WTC11 (cell line): ENCODE measurements at regions not wholly inside any gene's neighbourhood (a gene's known extent, or its start where the extent isn't known, plus 50 kb on each side); places are given as distances from the start of the nearest gene placed in this dataset.

Source experiments
- ATAC-seq: fragments of 200-7000 bp; cut with Tn5 transposase; 2 replicates; pipeline ENCODE4 v1.10.0; 2021; ENCODE audit warnings: mild to moderate bottlenecking, moderate library complexity
- CTCF ChIA-PET: fragments of 300-600 bp; sonication (Branson Sonifier 250); formaldehyde crosslinking; loops from one replicate; lab custom pipeline; 2021; ENCODE audit warnings: antibody characterized with exemption; lab: Charles Lee
- POLR2A ChIA-PET: fragments of 350-600 bp; sonication (Branson Sonifier 250); formaldehyde crosslinking; loops from one replicate; lab custom pipeline; 2021; ENCODE audit warnings: antibody characterized with exemption; lab: Charles Lee
- DNase-seq: peaks from one replicate; pipeline ENCODE4 v3.0.0; 2021; ENCODE audit warnings: low spot score
- H3K27ac Mint-ChIP-seq: 2 replicates; pipeline ENCODE4 v1.8.0; 2021; ENCODE audit warnings: mixed read lengths
- H3K27me3 Mint-ChIP-seq: 2 replicates; pipeline ENCODE4 v1.8.0; 2021; ENCODE audit warnings: low read depth, mild to moderate bottlenecking, moderate library complexity, mixed read lengths
- H3K36me3 Mint-ChIP-seq: 2 replicates; pipeline ENCODE4 v1.8.0; 2021; ENCODE audit warnings: mixed read lengths
- H3K4me1 Mint-ChIP-seq: 2 replicates; pipeline ENCODE4 v1.8.0; 2022; ENCODE audit warnings: mixed read lengths
- H3K4me3 Mint-ChIP-seq: 2 replicates; pipeline ENCODE4 v1.8.0; 2021; ENCODE audit warnings: mild to moderate bottlenecking, moderate library complexity, mixed read lengths
- H3K9me3 Mint-ChIP-seq: 2 replicates; pipeline ENCODE4 v1.8.0; 2021; ENCODE audit warnings: mixed read lengths
- ESRRA ChIP-seq: sonication (generic); formaldehyde crosslinking; IDR thresholded peaks from 2 replicates; pipeline ENCODE4 v1.8.1; 2022; ENCODE audit warnings: mild to moderate bottlenecking, missing genetic modification reagents, borderline replicate concordance
- FOXK1 ChIP-seq: sonication (generic); formaldehyde crosslinking; IDR thresholded peaks from 2 replicates; pipeline ENCODE4 v1.8.0; 2022; ENCODE audit warnings: mild to moderate bottlenecking, moderate library complexity, missing genetic modification reagents
- HMGA2 ChIP-seq: fragments of 250-450 bp; sonication (Bioruptor Pico); IDR thresholded peaks from 2 replicates; pipeline ENCODE4 v1.4.0; 2021; ENCODE audit warnings: mild to moderate bottlenecking, moderate library complexity
- MYBL2 ChIP-seq: sonication (generic); formaldehyde crosslinking; IDR thresholded peaks from 2 replicates; pipeline ENCODE4 v1.8.1; 2023; ENCODE audit warnings: mild to moderate bottlenecking, moderate library complexity, missing genetic modification reagents
- NR3C1 ChIP-seq: sonication (generic); formaldehyde crosslinking; conservative IDR thresholded peaks from 2 replicates; pipeline ENCODE4 v1.8.1; 2023; ENCODE audit warnings: low read depth, mild to moderate bottlenecking, missing genetic modification reagents
- PRRX2 ChIP-seq: fragments of 250-450 bp; sonication (Bioruptor Pico); IDR thresholded peaks from 2 replicates; pipeline ENCODE4 v1.8.0; 2021; ENCODE audit warnings: mild to moderate bottlenecking
- RORB ChIP-seq: fragments of 250-450 bp; sonication (Bioruptor Pico); IDR thresholded peaks from 2 replicates; pipeline ENCODE4 v1.9.0; 2021; ENCODE audit warnings: mild to moderate bottlenecking
- ZNF219 ChIP-seq: sonication (generic); formaldehyde crosslinking; IDR thresholded peaks from 2 replicates; pipeline ENCODE4 v1.8.0; 2023; ENCODE audit warnings: missing genetic modification reagents, mild to moderate bottlenecking, borderline replicate concordance
- ZNF232 ChIP-seq: sonication (generic); formaldehyde crosslinking; IDR thresholded peaks from 2 replicates; pipeline ENCODE4 v1.8.0; 2022; ENCODE audit warnings: mild to moderate bottlenecking, missing genetic modification reagents
- ZNF416 ChIP-seq: fragments of 250-450 bp; sonication (Bioruptor Pico); IDR thresholded peaks from 2 replicates; pipeline ENCODE4 v1.9.0; 2021; ENCODE audit warnings: mild to moderate bottlenecking, inconsistent platforms
- ZNF671 ChIP-seq: fragments of 250-450 bp; sonication (Bioruptor Pico); IDR thresholded peaks from 2 replicates; pipeline ENCODE4 v1.8.0; 2021; ENCODE audit warnings: mild to moderate bottlenecking
- TF ChIP-seq, protein P1 (sequence below): sonication (generic); formaldehyde crosslinking; IDR thresholded peaks from 2 replicates; pipeline ENCODE4 v1.8.1; 2022; ENCODE audit warnings: low read depth, mild to moderate bottlenecking, moderate library complexity, missing genetic modification reagents, borderline replicate concordance
- TF ChIP-seq, protein P2 (sequence below): sonication (generic); formaldehyde crosslinking; IDR thresholded peaks from 2 replicates; pipeline ENCODE4 v1.8.1; 2023; ENCODE audit warnings: mild to moderate bottlenecking, moderate library complexity, missing genetic modification reagents
- TF ChIP-seq, protein P3 (sequence below): sonication (generic); formaldehyde crosslinking; conservative IDR thresholded peaks from 2 replicates; pipeline ENCODE4 v1.8.1; 2023; ENCODE audit warnings: mild to moderate bottlenecking, low read depth, missing genetic modification reagents, moderate library complexity
- TF ChIP-seq, protein P4 (sequence below): sonication (generic); formaldehyde crosslinking; IDR thresholded peaks from 2 replicates; pipeline ENCODE4 v1.8.1; 2023; ENCODE audit warnings: mild to moderate bottlenecking, missing genetic modification reagents, borderline replicate concordance
- TF ChIP-seq, protein P5 (sequence below): sonication (generic); formaldehyde crosslinking; IDR thresholded peaks from 2 replicates; pipeline ENCODE4 v1.8.1; 2022; ENCODE audit warnings: mild to moderate bottlenecking, moderate library complexity, missing genetic modification reagents
- TF ChIP-seq, protein P6 (sequence below): sonication (generic); formaldehyde crosslinking; IDR thresholded peaks from 2 replicates; pipeline ENCODE4 v1.8.1; 2023; ENCODE audit warnings: mild to moderate bottlenecking, missing genetic modification reagents, moderate library complexity
- TF ChIP-seq, protein P7 (sequence below): fragments of 250-450 bp; sonication (Bioruptor Pico); IDR thresholded peaks from 2 replicates; pipeline ENCODE4 v2.1.2; 2022; ENCODE audit warnings: mild to moderate bottlenecking, moderate library complexity
- TF ChIP-seq, protein P8 (sequence below): sonication (generic); formaldehyde crosslinking; IDR thresholded peaks from 2 replicates; pipeline ENCODE4 v1.8.0; 2022; ENCODE audit warnings: mild to moderate bottlenecking, missing genetic modification reagents
- TF ChIP-seq, protein P9 (sequence below): sonication (generic); formaldehyde crosslinking; IDR thresholded peaks from 2 replicates; pipeline ENCODE4 v1.8.1; 2023; ENCODE audit warnings: mild to moderate bottlenecking, missing genetic modification reagents, moderate library complexity

DNA sequence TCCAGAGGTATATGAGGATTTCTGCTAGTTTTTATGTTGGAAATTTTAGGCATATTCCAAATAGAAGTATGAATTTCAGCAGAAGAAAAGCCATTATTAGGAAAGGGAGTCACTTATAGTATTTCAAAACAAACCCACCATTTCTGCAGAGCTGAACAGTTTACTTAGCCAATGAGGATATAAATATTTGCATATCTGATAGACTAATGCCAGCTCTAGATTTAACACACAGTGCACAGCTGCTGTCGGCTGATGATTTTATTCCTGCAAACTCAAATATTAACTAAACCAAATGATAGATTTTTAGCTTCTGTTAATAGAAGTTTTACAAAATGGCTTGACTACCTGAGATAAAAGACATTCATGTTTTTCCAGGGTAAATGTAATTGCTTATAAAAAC lies 375.8 kb upstream of the FANCL start:
- CTCF ChIA-PET = no interaction called here
- ATAC-seq (no peak), DNase-seq (no peak)
- TF ChIP-seq, protein P1, sequence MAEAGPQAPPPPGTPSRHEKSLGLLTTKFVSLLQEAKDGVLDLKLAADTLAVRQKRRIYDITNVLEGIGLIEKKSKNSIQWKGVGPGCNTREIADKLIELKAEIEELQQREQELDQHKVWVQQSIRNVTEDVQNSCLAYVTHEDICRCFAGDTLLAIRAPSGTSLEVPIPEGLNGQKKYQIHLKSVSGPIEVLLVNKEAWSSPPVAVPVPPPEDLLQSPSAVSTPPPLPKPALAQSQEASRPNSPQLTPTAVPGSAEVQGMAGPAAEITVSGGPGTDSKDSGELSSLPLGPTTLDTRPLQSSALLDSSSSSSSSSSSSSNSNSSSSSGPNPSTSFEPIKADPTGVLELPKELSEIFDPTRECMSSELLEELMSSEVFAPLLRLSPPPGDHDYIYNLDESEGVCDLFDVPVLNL (CRISPR knock-in tag) = no peak
- TF ChIP-seq FOXK1 (CRISPR knock-in tag) = no peak
- no peak for TF ChIP-seq MYBL2
- TF ChIP-seq ZNF416 (CRISPR knock-in tag) = no peak
- TF ChIP-seq, protein P2, sequence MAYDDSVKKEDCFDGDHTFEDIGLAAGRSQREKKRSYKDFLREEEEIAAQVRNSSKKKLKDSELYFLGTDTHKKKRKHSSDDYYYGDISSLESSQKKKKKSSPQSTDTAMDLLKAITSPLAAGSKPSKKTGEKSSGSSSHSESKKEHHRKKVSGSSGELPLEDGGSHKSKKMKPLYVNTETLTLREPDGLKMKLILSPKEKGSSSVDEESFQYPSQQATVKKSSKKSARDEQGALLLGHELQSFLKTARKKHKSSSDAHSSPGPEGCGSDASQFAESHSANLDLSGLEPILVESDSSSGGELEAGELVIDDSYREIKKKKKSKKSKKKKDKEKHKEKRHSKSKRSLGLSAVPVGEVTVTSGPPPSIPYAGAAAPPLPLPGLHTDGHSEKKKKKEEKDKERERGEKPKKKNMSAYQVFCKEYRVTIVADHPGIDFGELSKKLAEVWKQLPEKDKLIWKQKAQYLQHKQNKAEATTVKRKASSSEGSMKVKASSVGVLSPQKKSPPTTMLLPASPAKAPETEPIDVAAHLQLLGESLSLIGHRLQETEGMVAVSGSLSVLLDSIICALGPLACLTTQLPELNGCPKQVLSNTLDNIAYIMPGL (CRISPR knock-in tag) = no peak
- TF ChIP-seq RORB (CRISPR knock-in tag) = no peak
- TF ChIP-seq, protein P3, sequence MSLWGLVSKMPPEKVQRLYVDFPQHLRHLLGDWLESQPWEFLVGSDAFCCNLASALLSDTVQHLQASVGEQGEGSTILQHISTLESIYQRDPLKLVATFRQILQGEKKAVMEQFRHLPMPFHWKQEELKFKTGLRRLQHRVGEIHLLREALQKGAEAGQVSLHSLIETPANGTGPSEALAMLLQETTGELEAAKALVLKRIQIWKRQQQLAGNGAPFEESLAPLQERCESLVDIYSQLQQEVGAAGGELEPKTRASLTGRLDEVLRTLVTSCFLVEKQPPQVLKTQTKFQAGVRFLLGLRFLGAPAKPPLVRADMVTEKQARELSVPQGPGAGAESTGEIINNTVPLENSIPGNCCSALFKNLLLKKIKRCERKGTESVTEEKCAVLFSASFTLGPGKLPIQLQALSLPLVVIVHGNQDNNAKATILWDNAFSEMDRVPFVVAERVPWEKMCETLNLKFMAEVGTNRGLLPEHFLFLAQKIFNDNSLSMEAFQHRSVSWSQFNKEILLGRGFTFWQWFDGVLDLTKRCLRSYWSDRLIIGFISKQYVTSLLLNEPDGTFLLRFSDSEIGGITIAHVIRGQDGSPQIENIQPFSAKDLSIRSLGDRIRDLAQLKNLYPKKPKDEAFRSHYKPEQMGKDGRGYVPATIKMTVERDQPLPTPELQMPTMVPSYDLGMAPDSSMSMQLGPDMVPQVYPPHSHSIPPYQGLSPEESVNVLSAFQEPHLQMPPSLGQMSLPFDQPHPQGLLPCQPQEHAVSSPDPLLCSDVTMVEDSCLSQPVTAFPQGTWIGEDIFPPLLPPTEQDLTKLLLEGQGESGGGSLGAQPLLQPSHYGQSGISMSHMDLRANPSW = no peak
- no peak for TF ChIP-seq NR3C1 (CRISPR knock-in tag)
- no peaks in the 10 kb centered on the region for H3K9me3 Mint-ChIP-seq
- no peaks in the 10 kb centered on the region for H3K27me3 Mint-ChIP-seq
- H3K36me3 Mint-ChIP-seq = no peaks in the 10 kb centered on the region
- H3K4me1 Mint-ChIP-seq = peaks cover 7% of the 10 kb centered on the region
- POLR2A ChIA-PET = no interaction called here
- no peak overlapping the region for H3K4me3 Mint-ChIP-seq
- no peak overlapping the region for H3K27ac Mint-ChIP-seq

DNA sequence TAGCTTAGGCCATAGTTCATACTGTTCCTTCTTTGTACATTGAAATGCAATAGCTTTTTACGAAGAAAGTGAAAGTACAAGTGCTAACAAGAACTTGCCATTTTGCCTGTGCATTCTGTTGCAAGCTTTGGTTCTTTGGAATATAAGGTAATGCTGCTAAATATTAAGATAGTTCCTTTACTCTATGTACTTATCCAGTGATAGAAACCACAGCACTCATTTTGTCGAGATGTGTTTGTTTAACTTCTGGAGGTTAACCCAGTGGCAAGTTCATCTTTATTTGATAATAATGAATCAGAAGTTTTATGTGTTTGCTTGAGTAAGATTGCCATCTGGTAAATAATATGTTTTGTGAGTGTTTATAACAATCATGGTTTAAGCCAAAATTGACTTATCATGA lies 373.1 kb upstream of the FANCL start:
- ChIA-PET CTCF (no interaction called here), POLR2A (no interaction called here)
- Mint-ChIP-seq H3K4me3 (no peak overlapping the region), H3K4me1 (peaks cover 10% of the 10 kb centered on the region), H3K36me3 (no peaks in the 10 kb centered on the region), H3K27ac (no peak overlapping the region), H3K9me3 (no peaks in the 10 kb centered on the region), H3K27me3 (no peaks in the 10 kb centered on the region)
- DNase-seq (no peak), ATAC-seq (no peak)
- TF ChIP-seq ZNF219 = no peak
- TF ChIP-seq, protein P4, sequence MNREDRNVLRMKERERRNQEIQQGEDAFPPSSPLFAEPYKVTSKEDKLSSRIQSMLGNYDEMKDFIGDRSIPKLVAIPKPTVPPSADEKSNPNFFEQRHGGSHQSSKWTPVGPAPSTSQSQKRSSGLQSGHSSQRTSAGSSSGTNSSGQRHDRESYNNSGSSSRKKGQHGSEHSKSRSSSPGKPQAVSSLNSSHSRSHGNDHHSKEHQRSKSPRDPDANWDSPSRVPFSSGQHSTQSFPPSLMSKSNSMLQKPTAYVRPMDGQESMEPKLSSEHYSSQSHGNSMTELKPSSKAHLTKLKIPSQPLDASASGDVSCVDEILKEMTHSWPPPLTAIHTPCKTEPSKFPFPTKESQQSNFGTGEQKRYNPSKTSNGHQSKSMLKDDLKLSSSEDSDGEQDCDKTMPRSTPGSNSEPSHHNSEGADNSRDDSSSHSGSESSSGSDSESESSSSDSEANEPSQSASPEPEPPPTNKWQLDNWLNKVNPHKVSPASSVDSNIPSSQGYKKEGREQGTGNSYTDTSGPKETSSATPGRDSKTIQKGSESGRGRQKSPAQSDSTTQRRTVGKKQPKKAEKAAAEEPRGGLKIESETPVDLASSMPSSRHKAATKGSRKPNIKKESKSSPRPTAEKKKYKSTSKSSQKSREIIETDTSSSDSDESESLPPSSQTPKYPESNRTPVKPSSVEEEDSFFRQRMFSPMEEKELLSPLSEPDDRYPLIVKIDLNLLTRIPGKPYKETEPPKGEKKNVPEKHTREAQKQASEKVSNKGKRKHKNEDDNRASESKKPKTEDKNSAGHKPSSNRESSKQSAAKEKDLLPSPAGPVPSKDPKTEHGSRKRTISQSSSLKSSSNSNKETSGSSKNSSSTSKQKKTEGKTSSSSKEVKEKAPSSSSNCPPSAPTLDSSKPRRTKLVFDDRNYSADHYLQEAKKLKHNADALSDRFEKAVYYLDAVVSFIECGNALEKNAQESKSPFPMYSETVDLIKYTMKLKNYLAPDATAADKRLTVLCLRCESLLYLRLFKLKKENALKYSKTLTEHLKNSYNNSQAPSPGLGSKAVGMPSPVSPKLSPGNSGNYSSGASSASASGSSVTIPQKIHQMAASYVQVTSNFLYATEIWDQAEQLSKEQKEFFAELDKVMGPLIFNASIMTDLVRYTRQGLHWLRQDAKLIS (CRISPR knock-in tag) = no peak
- TF ChIP-seq HMGA2 (CRISPR knock-in tag) = no peak
- TF ChIP-seq, protein P5, sequence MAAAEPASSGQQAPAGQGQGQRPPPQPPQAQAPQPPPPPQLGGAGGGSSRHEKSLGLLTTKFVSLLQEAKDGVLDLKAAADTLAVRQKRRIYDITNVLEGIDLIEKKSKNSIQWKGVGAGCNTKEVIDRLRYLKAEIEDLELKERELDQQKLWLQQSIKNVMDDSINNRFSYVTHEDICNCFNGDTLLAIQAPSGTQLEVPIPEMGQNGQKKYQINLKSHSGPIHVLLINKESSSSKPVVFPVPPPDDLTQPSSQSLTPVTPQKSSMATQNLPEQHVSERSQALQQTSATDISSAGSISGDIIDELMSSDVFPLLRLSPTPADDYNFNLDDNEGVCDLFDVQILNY (CRISPR knock-in tag) = no peak
- TF ChIP-seq PRRX2 (CRISPR knock-in tag) = no peak
- TF ChIP-seq ZNF671 (CRISPR knock-in tag) = no peak
- TF ChIP-seq, protein P6, sequence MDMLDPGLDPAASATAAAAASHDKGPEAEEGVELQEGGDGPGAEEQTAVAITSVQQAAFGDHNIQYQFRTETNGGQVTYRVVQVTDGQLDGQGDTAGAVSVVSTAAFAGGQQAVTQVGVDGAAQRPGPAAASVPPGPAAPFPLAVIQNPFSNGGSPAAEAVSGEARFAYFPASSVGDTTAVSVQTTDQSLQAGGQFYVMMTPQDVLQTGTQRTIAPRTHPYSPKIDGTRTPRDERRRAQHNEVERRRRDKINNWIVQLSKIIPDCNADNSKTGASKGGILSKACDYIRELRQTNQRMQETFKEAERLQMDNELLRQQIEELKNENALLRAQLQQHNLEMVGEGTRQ (CRISPR knock-in tag) = no peak
- TF ChIP-seq, protein P7, sequence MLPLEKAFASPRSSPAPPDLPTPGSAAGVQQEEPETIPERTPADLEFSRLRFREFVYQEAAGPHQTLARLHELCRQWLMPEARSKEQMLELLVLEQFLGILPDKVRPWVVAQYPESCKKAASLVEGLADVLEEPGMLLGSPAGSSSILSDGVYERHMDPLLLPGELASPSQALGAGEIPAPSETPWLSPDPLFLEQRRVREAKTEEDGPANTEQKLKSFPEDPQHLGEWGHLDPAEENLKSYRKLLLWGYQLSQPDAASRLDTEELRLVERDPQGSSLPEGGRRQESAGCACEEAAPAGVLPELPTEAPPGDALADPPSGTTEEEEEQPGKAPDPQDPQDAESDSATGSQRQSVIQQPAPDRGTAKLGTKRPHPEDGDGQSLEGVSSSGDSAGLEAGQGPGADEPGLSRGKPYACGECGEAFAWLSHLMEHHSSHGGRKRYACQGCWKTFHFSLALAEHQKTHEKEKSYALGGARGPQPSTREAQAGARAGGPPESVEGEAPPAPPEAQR (CRISPR knock-in tag) = no peak
- TF ChIP-seq ZNF232 (CRISPR knock-in tag) = no peak
- TF ChIP-seq, protein P8, sequence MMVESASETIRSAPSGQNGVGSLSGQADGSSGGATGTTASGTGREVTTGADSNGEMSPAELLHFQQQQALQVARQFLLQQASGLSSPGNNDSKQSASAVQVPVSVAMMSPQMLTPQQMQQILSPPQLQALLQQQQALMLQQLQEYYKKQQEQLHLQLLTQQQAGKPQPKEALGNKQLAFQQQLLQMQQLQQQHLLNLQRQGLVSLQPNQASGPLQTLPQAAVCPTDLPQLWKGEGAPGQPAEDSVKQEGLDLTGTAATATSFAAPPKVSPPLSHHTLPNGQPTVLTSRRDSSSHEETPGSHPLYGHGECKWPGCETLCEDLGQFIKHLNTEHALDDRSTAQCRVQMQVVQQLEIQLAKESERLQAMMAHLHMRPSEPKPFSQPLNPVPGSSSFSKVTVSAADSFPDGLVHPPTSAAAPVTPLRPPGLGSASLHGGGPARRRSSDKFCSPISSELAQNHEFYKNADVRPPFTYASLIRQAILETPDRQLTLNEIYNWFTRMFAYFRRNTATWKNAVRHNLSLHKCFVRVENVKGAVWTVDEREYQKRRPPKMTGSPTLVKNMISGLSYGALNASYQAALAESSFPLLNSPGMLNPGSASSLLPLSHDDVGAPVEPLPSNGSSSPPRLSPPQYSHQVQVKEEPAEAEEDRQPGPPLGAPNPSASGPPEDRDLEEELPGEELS (CRISPR knock-in tag) = no peak
- TF ChIP-seq ESRRA (CRISPR knock-in tag) = no peak
- TF ChIP-seq, protein P9, sequence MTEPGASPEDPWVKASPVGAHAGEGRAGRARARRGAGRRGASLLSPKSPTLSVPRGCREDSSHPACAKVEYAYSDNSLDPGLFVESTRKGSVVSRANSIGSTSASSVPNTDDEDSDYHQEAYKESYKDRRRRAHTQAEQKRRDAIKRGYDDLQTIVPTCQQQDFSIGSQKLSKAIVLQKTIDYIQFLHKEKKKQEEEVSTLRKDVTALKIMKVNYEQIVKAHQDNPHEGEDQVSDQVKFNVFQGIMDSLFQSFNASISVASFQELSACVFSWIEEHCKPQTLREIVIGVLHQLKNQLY (CRISPR knock-in tag) = no peak
